ENCODE measurements at regions not wholly inside any gene's neighbourhood (a gene's known extent, or its start where the extent isn't known, plus 50 kb on each side); places are given as distances from the start of the nearest gene placed in this dataset.
"Not testable (repeated sequence)": the region's sequence is repeated elsewhere in the genome, so short reads cannot be mapped to it uniquely, and the experiment has no call there.

DNA sequence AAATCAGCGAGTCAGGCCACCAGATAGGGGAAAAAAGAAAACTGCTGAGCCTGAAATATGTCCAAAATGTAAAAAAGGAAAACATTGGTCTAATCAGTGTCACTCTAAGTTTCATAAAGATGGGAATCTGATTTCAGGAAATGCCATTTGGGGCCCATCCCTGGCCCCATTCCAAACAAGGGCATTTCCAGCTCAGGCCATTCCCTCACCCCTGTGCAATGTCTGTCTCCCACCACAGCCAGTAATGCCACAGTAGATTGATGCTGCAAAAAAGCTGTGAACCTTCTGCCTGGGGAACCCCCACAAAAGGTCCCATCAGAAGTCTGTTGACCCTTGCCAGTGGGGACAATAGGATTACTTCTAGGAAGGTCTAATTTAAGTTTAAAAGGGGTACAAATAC is 199.6 kb downstream of the YTHDC2 start:
- Histone ChIP-seq H3K27ac (no peak overlapping the region), H3K9me3 (replicated peaks in 1 of 3) (no peaks in the 10 kb centered on the region), H3K4me3 (no peak overlapping the region), H3K36me3 (replicated peaks in 1 of 2) (no peaks in the 10 kb centered on the region), H3K4me1 (replicated peaks in 1 of 2) (no peaks in the 10 kb centered on the region), H3K27me3 (no peaks in the 10 kb centered on the region)
- 50 to 59% (median 56%) methylated on average over 1 of the region's 1 CpG for WGBS, 4 donors
- intact Hi-C loops (cut with DNase I), result no loop called here
- DNase-seq, result no peak
- TF ChIP-seq, protein P1, sequence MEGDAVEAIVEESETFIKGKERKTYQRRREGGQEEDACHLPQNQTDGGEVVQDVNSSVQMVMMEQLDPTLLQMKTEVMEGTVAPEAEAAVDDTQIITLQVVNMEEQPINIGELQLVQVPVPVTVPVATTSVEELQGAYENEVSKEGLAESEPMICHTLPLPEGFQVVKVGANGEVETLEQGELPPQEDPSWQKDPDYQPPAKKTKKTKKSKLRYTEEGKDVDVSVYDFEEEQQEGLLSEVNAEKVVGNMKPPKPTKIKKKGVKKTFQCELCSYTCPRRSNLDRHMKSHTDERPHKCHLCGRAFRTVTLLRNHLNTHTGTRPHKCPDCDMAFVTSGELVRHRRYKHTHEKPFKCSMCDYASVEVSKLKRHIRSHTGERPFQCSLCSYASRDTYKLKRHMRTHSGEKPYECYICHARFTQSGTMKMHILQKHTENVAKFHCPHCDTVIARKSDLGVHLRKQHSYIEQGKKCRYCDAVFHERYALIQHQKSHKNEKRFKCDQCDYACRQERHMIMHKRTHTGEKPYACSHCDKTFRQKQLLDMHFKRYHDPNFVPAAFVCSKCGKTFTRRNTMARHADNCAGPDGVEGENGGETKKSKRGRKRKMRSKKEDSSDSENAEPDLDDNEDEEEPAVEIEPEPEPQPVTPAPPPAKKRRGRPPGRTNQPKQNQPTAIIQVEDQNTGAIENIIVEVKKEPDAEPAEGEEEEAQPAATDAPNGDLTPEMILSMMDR (IDR thresholded peaks at IDR 0.05), result no peak
- no peak for TF ChIP-seq POLR2A (IDR thresholded peaks at IDR 0.05)

DNA sequence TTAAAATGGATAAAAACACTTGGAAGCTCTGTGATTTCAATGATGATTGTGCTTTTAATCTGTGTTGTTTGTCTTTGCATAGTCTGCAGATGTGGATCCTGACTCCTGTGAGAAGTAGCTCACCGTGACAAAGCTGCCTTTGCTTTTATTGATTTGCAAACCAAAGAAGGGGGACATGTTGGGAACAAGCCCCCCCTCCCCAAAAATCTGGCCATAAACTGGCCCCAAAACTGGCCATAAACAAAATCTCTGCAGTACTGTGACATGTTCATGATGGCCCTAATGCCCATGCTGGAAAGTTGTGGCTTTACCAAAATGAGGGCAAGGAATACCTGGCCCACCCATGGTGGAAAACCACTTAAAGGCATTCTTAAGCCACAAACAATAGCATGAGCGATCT is 202.4 kb downstream of the YTHDC2 start:
- DNase-seq; H3K4me1 ChIP-seq (replicated peaks in 1 of 2); H3K4me3 ChIP-seq; H3K27ac ChIP-seq; intact Hi-C loops (cut with DNase I); H3K9me3 ChIP-seq (replicated peaks in 1 of 3); H3K27me3 ChIP-seq; H3K36me3 ChIP-seq (replicated peaks in 1 of 2): not testable (repeated sequence)
- WGBS, 4 donors, result 65 to 100% (median 89%) methylated on average over 1 to 2 of the region's 2 CpGs

DNA sequence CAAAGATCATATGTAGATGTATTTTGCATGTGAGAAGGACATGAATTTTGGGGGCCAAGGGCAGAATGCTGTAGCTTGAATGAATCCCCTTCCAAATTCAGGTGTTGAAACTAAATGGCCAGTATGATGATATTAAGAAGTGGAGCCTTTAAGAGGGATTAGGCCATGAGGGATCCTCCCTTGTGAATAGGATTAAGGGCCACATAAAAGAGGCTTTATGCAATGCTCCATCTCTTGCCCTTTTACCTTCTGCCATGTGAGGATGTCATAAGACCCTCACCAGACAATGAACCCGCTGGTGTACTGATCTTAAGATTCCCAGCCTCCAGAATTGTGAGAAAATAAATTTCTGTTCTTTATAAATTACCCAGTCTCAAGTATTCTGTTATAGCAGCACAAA is 206.1 kb downstream of the YTHDC2 start:
- whole genome bisulfite sequencing, 4 donors, result 64 to 76% (median 71%) methylated on average over 1 of the region's 1 CpG
- no peak overlapping the region for H3K27ac ChIP-seq

DNA sequence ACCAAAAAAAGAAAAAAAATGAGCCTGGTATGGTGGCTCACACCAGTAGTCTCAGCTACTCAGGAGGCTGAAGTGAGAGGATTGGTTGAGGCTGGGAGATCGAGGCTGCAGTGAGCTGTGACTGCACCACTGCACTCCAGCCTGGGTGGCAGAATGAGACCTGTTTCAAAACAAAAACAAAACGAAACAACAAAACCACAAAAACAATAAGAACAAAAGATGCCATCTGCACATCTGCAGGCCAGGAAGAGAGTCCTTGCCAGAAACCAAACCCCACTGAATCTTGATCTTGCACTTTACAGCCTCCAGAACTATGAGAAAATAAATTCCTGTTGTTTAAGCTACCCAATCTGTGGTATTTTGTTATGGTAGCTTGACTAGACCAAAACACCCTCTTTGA is 207.7 kb downstream of the YTHDC2 start:
- 52 to 72% (median 60%) methylated on average over 2 of the region's 2 CpGs for WGBS, 4 donors
- no peak for DNase-seq
- H3K4me3 ChIP-seq, result no peak overlapping the region
- TF ChIP-seq POLR2A (IDR thresholded peaks at IDR 0.05), result no peak
- TF ChIP-seq, protein P1 (IDR thresholded peaks at IDR 0.05), result no peak
- H3K27ac ChIP-seq, result no peak overlapping the region
- no peaks in the 10 kb centered on the region for H3K27me3 ChIP-seq
- intact Hi-C loops (cut with DNase I), result no loop called here
- no peaks in the 10 kb centered on the region for H3K9me3 ChIP-seq (replicated peaks in 1 of 3)
- H3K4me1 ChIP-seq (replicated peaks in 1 of 2), result no peaks in the 10 kb centered on the region
- H3K36me3 ChIP-seq (replicated peaks in 1 of 2), result no peaks in the 10 kb centered on the region

More for the DNA sequence above, 206.1 kb downstream of the YTHDC2 start:
- no peaks in the 10 kb centered on the region for H3K27me3 ChIP-seq
- DNase-seq, result no peak
- no peaks in the 10 kb centered on the region for H3K9me3 ChIP-seq (replicated peaks in 1 of 3)
- intact Hi-C loops (cut with DNase I), result no loop called here
- no peaks in the 10 kb centered on the region for H3K4me1 ChIP-seq (replicated peaks in 1 of 2)
- no peaks in the 10 kb centered on the region for H3K36me3 ChIP-seq (replicated peaks in 1 of 2)
- no peak overlapping the region for H3K4me3 ChIP-seq
- no peak for TF ChIP-seq POLR2A (IDR thresholded peaks at IDR 0.05)
- TF ChIP-seq, protein P1 (IDR thresholded peaks at IDR 0.05), result no peak

DNA sequence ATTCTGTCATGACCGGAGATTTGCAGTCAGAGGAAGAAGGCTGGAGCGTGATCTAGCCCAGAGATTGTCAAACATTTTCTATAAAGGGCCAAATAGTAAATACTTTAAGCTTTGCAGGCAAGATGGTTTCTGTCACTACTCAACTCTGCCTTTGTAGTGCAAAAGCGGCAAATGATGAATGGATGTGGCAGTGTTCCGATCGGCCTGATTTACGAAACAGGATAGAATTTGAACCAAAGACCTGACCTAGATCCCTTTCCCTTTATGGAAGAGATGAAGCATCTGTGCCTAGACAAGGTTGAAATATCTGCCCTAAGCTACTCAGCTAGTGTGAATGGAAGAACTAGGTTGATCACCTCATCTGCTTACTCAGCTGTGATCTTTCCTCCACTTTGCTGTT is 209.5 kb downstream of the YTHDC2 start:
- WGBS, 4 donors, result 67 to 69% (median 68%) methylated on average over 6 of the region's 6 CpGs
- intact Hi-C loops (cut with DNase I), result no loop called here
- Histone ChIP-seq H3K4me3 (no peak overlapping the region), H3K9me3 (replicated peaks in 1 of 3) (no peaks in the 10 kb centered on the region), H3K27me3 (no peaks in the 10 kb centered on the region), H3K27ac (no peak overlapping the region), H3K36me3 (replicated peaks in 1 of 2) (no peaks in the 10 kb centered on the region), H3K4me1 (replicated peaks in 1 of 2) (no peaks in the 10 kb centered on the region)
- no peak for DNase-seq
- TF ChIP-seq POLR2A (IDR thresholded peaks at IDR 0.05), result no peak
- TF ChIP-seq, protein P1 (IDR thresholded peaks at IDR 0.05), result no peak
